Right lobe of liver (tissue), 4 donors: ENCODE measurements at regions not wholly inside any gene's neighbourhood (a gene's known extent, or its start where the extent isn't known, plus 50 kb on each side); places are given as distances from the start of the nearest gene placed in this dataset.

Experiments used
- POLR2A ChIP-seq: fragments of 450-650 bp; IDR thresholded peaks from one replicate; pipeline ENCODE4 v1.6.1; 2017; ENCODE audit warnings: antibody characterized with exemption, mild to moderate bottlenecking
- TF ChIP-seq, protein P1 (sequence below), 4 donors: fragments of 200-600 bp in 3 of 4; fragments of 450-650 bp in 1 of 4; IDR thresholded peaks; one replicate each; pipeline versions ENCODE4 v1.5.1 to v1.8.0; 2016 to 2022; ENCODE audit warnings: antibody characterized with exemption in 4 of 4, mild to moderate bottlenecking in 2 of 4
- donor health status: DM: no; HTN: no; CAD: no.
- donor health status: DM: no; HTN: no; CAD: no.
- donor health status: DM: no; HTN: yes; CAD: no.

DNA sequence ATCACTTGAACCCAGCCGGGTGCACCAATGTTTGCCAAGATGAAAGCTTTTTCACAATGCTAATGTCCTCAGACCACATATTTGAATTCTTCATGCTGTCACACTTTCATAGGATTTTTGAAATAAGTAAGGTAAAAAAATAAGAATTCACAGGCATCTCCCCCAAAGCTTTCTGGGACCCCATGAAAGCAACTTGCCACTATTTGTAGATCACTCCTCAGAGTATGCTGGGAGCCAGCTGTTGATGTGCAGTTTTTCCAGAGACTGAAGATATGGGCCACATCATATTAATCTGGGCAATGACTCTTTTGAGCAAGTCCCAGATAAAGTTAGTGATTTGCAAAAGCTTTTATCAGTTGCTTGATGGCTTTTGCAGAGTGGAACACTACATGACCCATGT lies 507.9 kb downstream of the RASEF start:
- TF ChIP-seq, protein P1, sequence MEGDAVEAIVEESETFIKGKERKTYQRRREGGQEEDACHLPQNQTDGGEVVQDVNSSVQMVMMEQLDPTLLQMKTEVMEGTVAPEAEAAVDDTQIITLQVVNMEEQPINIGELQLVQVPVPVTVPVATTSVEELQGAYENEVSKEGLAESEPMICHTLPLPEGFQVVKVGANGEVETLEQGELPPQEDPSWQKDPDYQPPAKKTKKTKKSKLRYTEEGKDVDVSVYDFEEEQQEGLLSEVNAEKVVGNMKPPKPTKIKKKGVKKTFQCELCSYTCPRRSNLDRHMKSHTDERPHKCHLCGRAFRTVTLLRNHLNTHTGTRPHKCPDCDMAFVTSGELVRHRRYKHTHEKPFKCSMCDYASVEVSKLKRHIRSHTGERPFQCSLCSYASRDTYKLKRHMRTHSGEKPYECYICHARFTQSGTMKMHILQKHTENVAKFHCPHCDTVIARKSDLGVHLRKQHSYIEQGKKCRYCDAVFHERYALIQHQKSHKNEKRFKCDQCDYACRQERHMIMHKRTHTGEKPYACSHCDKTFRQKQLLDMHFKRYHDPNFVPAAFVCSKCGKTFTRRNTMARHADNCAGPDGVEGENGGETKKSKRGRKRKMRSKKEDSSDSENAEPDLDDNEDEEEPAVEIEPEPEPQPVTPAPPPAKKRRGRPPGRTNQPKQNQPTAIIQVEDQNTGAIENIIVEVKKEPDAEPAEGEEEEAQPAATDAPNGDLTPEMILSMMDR (IDR thresholded peaks at IDR 0.05), result no peak
- no peak for TF ChIP-seq POLR2A
